Retinal pigment epithelial cell (primary cell): ENCODE measurements at regions not wholly inside any gene's neighbourhood (a gene's known extent, or its start where the extent isn't known, plus 50 kb on each side); places are given as distances from the start of the nearest gene placed in this dataset.
"Not testable (repeated sequence)": the region's sequence is repeated elsewhere in the genome, so short reads cannot be mapped to it uniquely, and the experiment has no call there.

ENCODE experiments used
- DNase-seq: peaks from one replicate; pipeline ENCODE4 v3.0.0-alpha.2; 2010; ENCODE audit warnings: low read depth
- H3K4me3 ChIP-seq: 2 replicates; pipeline ENCODE4 v1.5.1; 2011; ENCODE audit warnings: mild to moderate bottlenecking, low read length, control low read depth, moderate library complexity
- TF ChIP-seq, protein P1 (sequence below): conservative IDR thresholded peaks from 2 replicates; pipeline ENCODE4 v1.5.1; 2011; ENCODE audit warnings: low read depth, low read length, control low read depth, inconsistent platforms

DNA sequence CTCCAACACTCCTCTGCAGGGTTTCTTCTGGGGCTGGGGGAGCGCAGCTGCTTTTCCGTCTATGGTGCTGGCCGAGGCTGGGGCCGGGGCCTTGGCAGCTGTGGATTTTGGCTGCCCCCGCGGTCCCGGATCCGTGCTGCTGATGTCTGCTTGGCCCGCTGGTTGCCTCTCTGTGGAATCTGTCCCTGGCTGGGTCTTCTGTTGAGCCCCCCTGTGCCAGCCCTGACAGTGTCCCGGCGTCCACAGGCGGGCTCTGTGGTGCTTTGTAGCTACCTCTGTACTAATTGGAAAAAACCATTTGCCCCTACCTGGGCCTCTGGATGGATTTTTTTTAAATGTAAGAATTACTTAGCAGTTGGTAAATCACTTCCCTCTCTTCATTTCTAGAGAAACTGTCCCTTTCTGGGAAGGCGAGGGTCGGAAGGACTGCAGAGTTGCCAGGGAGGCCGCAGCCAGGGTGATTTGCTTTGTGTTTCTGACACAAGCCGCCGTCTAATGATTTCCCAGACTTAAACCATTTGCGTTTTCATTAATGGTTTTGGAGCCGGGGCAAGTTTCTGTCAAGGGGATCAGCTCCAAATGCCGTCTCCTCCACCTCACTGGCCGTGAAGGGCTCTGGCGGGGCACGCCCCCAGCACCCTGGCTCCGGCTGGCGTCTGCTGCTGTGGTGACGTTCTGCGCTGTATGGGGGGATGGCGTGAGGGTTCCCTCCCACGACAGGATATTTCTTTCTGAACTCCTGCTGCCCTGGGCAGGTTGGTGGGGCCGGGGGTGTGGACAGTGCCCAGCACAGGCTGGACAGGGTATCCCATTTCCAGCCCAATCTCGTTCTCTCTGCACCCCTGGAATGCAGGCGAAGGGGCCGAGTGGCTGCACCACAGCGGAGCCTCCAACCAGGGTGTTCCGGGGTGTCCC lies 201.7 kb downstream of the LAT start:
- H3K4me3 ChIP-seq, DNase-seq: not testable (repeated sequence)

- not testable (repeated sequence) for H3K4me3 ChIP-seq, DNase-seq
Observed at GRCh38 chr16:29185872-29186271, 201.0 kb downstream of the LAT start.

- DNase-seq, H3K4me3 ChIP-seq: not testable (repeated sequence)
Observed at GRCh38 chr16:29184738-29185438, 200.0 kb downstream of the LAT start.

DNA sequence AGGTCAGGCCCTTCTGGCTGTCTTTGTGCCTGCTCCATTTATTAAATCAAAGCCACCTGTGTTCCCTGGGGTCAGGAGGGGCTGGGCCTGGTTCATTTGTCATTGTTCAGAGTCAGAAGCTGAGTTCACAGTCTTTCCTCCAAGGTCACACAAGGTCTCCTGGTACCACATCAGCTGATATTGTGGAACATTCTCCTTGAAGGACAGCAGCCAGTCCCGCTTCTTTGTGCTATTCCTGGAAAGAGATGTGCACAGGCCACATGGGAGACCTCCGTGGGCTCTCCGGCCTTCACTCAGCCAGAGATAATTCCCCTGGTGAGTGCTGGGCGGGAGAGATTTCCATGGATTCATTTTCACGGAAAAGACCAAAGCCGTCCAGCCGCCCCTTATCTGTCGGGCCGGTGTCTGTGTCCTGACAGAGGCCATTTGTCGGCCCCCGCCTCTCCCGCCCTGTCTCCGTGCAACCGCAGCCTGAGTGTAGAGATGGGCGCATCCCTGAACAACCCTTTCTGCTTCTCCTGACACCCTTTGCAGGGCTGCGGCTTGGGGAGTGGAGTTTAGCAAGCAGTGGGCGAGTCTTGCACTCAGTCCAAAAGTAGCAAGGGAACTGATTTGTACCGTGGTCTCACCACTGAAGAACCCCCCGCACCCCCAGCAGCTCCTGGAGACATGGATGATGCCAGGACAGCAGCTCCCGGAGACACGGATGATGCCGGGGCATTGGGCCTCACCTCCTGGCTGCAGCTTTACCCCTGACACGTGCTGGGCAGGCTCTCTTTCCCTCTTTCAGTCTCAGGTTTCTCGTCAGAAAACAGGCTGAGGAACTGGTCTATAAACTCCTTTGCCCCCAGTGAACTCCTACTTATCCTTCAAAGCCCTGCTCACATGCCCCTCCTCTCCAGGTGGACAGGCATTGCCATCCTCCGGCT lies 198.4 kb downstream of the LAT start:
- H3K4me3 ChIP-seq, DNase-seq: not testable (repeated sequence)

DNA sequence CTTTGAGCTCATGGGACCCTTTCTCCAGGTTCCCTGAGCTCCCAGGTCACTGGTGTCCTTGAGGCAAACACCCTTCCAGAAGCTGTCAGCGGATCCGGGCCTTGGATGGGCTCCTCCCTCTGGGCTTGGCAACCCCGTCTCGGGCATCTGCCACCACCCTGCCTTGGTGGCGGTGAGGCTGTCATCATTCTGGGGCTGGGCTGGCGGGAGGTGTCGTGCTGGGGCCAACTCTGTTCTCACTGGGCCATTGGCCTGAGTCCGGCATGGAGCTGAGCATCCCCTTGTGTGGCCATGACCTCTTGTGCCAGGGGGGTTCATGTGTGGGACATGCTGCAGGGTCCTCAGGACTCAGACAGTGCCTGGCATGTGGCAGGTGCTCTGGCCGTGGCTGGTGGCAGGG lies 197.6 kb downstream of the LAT start:
- no peak overlapping the region for H3K4me3 ChIP-seq
- no peak for DNase-seq
- TF ChIP-seq, protein P1, sequence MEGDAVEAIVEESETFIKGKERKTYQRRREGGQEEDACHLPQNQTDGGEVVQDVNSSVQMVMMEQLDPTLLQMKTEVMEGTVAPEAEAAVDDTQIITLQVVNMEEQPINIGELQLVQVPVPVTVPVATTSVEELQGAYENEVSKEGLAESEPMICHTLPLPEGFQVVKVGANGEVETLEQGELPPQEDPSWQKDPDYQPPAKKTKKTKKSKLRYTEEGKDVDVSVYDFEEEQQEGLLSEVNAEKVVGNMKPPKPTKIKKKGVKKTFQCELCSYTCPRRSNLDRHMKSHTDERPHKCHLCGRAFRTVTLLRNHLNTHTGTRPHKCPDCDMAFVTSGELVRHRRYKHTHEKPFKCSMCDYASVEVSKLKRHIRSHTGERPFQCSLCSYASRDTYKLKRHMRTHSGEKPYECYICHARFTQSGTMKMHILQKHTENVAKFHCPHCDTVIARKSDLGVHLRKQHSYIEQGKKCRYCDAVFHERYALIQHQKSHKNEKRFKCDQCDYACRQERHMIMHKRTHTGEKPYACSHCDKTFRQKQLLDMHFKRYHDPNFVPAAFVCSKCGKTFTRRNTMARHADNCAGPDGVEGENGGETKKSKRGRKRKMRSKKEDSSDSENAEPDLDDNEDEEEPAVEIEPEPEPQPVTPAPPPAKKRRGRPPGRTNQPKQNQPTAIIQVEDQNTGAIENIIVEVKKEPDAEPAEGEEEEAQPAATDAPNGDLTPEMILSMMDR = no peak

- TF ChIP-seq, protein P1 = peak; percentile 22
- not testable (repeated sequence) for DNase-seq, H3K4me3 ChIP-seq
Observed at GRCh38 chr16:29181921-29182411, 197.1 kb downstream of the LAT start.

DNA sequence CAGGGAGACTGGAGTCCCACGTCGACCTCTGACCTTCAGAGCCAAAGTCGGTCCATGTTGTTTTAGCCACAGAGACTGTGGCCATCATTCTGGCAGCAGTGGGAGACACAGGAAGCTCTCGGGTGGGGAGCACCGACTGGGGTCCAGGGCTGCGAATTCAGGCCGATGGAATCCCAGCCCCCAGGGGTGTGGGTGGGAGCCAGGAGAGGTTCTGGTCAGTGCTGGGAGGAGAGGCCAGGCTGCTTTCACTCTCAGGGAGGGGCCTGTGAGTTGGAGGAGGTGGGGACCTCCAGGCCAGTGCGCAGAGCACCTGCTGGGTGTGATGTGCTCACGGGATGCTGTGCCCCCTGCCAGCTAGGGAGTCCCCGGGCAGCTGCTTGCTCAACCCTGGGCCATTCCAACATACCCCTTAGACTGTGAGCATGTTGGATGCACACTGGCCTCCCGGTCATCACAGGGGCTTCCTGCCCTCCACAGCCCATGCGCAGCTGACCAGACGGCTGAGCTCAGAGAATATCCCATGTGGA lies 196.5 kb downstream of the LAT start:
- DNase-seq, H3K4me3 ChIP-seq: not testable (repeated sequence)

GRCh38 chr16:29180206-29180600 lies 195.4 kb downstream of the LAT start:
- not testable (repeated sequence) for H3K4me3 ChIP-seq, DNase-seq

- not testable (repeated sequence) for DNase-seq, H3K4me3 ChIP-seq
- TF ChIP-seq, protein P1 = peak; percentile 19
Observed at GRCh38 chr16:29179401-29180205, 194.8 kb downstream of the LAT start.

DNA sequence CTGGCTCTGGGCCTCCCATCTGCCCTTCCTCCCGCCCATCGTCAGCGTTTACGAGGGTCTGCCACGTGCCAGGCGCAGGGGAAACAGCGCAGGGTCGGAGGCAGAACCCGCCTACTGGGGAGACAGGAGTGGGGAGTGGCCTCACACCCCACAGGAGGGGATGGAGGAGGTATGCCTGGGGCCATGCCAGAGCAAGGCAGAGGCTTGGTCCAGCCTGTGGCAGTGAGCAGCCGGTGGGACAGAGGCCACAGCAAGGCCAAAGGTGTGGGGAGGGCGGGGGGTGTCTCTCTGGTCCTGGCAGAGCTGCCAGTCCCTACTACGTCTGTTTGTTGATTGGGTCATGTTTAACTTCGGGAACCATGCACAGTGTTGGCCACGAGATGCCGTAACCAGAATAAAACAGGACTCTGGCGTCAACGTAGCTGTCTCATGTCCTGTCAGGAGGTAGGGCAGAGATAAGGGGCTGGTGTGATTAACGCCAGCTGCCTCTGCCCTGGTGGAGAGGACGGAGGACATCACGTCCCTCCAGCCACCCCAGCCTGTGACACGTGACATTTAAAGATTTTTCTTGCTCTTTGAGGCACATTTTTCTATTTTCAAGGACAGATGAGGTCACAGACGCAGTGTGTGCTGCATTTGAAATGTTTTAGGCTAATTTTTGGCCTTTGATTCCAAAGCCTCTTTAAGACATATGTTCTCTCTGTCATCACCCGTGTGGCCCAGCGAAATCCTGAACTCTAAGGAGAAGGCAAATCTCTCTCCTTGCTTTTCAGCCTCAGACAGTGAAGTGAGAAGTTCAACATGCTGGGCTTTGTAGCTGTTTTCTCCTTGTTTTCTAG lies 193.3 kb downstream of the LAT start:
- DNase-seq = not testable (repeated sequence)

DNA sequence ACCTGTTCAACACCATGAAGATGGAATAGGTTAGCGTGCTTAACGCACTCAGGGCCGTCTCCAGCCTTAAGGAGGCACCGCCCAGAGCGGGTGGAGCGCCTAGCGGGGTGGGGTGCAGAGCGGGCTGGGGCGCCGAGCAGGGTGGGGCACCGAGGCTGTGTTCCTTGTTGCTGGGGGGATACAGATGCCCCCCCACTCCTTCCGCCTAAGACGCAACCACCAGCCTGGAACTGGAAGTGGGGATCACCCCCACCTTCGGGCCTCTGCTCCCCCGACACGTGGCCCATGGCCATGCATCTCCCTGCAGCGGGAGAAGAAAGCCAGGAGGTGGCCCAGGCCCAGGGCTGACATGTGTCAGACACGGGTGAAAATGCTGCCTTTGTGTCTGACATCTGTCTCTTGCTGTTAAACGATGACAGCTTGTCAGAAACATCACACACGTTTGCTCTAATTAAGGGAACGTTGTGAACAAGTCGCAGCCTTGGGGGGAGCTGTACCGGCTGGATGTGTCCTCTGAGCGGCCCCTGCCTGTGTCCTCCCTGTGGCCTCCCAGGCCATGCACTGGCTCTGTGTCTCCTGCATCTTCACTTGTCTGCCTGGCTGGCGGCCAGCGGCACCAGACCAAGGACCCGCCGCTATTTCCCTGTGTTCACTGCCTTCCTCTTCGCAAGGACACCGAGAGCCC lies 192.5 kb downstream of the LAT start:
- H3K4me3 ChIP-seq, DNase-seq: not testable (repeated sequence)

More for the DNA sequence above, 193.3 kb downstream of the LAT start:
- H3K4me3 ChIP-seq = not testable (repeated sequence)

- not testable (repeated sequence) for H3K4me3 ChIP-seq
Observed at GRCh38 chr16:29176822-29177202, 192.0 kb downstream of the LAT start.

More at GRCh38 chr16:29176822-29177202, 192.0 kb downstream of the LAT start:
- not testable (repeated sequence) for DNase-seq
